Sigmoid colon (tissue), 6 donors: ENCODE measurements at regions not wholly inside any gene's neighbourhood (a gene's known extent, or its start where the extent isn't known, plus 50 kb on each side); places are given as distances from the start of the nearest gene placed in this dataset.
"Not testable (repeated sequence)": the region's sequence is repeated elsewhere in the genome, so short reads cannot be mapped to it uniquely, and the experiment has no call there.

Experiments used
- DNase-seq: peaks from one replicate; pipeline ENCODE4 v3.0.0-alpha.2; 2019
- H3K27ac ChIP-seq, 4 donors: fragments of 200-600 bp; sonication (generic); one replicate each; pipeline ENCODE4 v1.5.1; 2016 to 2019; ENCODE audit warnings: mild to moderate bottlenecking in 1 of 4
- H3K27me3 ChIP-seq, 3 donors: fragments of 200-600 bp; sonication (generic); one replicate each; pipeline ENCODE4 v1.5.1; 2019; ENCODE audit warnings: mild to moderate bottlenecking in 1 of 3
- H3K36me3 ChIP-seq, 4 donors: fragments of 200-600 bp; sonication (generic); one replicate each; pipeline ENCODE4 v1.5.1; 2016 to 2019
- H3K4me1 ChIP-seq, 4 donors: fragments of 200-600 bp; sonication (generic); one replicate each; pipeline ENCODE4 v1.5.1; 2017 to 2019
- H3K4me3 ChIP-seq, 4 donors: fragments of 200-600 bp; sonication (generic); one replicate each; pipeline ENCODE4 v1.5.1; 2017 to 2019; ENCODE audit warnings: mild to moderate bottlenecking in 2 of 4, moderate library complexity in 1 of 4
- H3K9me3 ChIP-seq, 4 donors: fragments of 200-600 bp in 3 of 4; sonication (generic) in 3 of 4; one replicate each; pipeline versions ENCODE4 v1.5.1 to v1.6.1; 2013 to 2019
- CTCF ChIP-seq, 4 experiments: fragments of 450-650 bp in 3 of 4; fragments of 200-600 bp in 1 of 4; IDR thresholded peaks; one replicate each; pipeline ENCODE4 v1.5.1; 2016 to 2019; ENCODE audit warnings: antibody characterized with exemption in 4 of 4, mild to moderate bottlenecking in 3 of 4, moderate library complexity in 2 of 4
- EP300 ChIP-seq, 4 donors: sonication (generic); formaldehyde crosslinking; IDR thresholded peaks; one replicate each; pipeline ENCODE4 v1.6.1; 2017; ENCODE audit warnings: antibody characterized with exemption in 4 of 4
- POLR2A ChIP-seq, 2 donors: fragments of 450-650 bp; IDR thresholded peaks; one replicate each; pipeline ENCODE4 v1.6.1; 2016; ENCODE audit warnings: antibody characterized with exemption in 2 of 2, mild to moderate bottlenecking in 2 of 2, moderate library complexity in 2 of 2
- POLR2AphosphoS5 ChIP-seq, 4 donors: sonication (generic); formaldehyde crosslinking; IDR thresholded peaks; one replicate each; pipeline ENCODE4 v1.6.1; 2017; ENCODE audit warnings: antibody characterized with exemption in 4 of 4
- WGBS, 2 donors: extraction: QIAGEN DNeasy Blood & Tissue Kit; methylation state at CpG; one replicate each; pipeline ENCODE4 v1.1.7; 2013; 5-methylcytosine and 5-hydroxymethylcytosine counted together
- intact Hi-C: fragments of 100-400 bp; cut with DNase I; formaldehyde crosslinking; loops from one replicate; pipeline ENCODE4 v1.15.1; 2023
- donor health status: healthy with polysubstance abuse.
- donor health status: healthy.

GRCh38 chr4:158395889-158396288 lies 125.8 kb upstream of the RXFP1 start:
- WGBS, 2 donors, result 54 to 70% methylated on average over 2 of the region's 2 CpGs
- Histone ChIP-seq H3K9me3 (no peaks in the 10 kb centered on the region), H3K4me3 (no peak overlapping the region), H3K27ac (no peak overlapping the region), H3K27me3 (no peaks in the 10 kb centered on the region), H3K4me1 (no peaks in the 10 kb centered on the region), H3K36me3 (no peaks in the 10 kb centered on the region)
- intact Hi-C loops, result no loop called here
- TF ChIP-seq POLR2A (IDR thresholded peaks at IDR 0.05) (no peak), POLR2AphosphoS5 (IDR thresholded peaks at IDR 0.05) (no peak), CTCF (IDR thresholded peaks at IDR 0.05) (no peak), EP300 (IDR thresholded peaks at IDR 0.05) (no peak)
- no peak for DNase-seq

GRCh38 chr4:158397781-158398180 lies 123.9 kb upstream of the RXFP1 start:
- Histone ChIP-seq H3K9me3 (no peaks in the 10 kb centered on the region), H3K4me1 (no peaks in the 10 kb centered on the region), H3K27me3 (no peaks in the 10 kb centered on the region), H3K4me3 (no peak overlapping the region), H3K27ac (no peak overlapping the region), H3K36me3 (no peaks in the 10 kb centered on the region)
- 91% methylated on average over 2 of the region's 2 CpGs for WGBS, 2 donors
- TF ChIP-seq POLR2AphosphoS5 (IDR thresholded peaks at IDR 0.05) (no peak), POLR2A (IDR thresholded peaks at IDR 0.05) (no peak), EP300 (IDR thresholded peaks at IDR 0.05) (no peak), CTCF (IDR thresholded peaks at IDR 0.05) (no peak)
- no peak for DNase-seq
- intact Hi-C loops, result no loop called here

GRCh38 chr4:158407961-158408360 lies 113.7 kb upstream of the RXFP1 start:
- H3K4me3 ChIP-seq, DNase-seq, H3K27me3 ChIP-seq, H3K27ac ChIP-seq, H3K4me1 ChIP-seq, H3K9me3 ChIP-seq, intact Hi-C loops, H3K36me3 ChIP-seq: not testable (repeated sequence)
- whole genome bisulfite sequencing, 2 donors, result 94 to 96% methylated on average over 29 of the region's 29 CpGs

GRCh38 chr4:158410272-158410671 lies 111.4 kb upstream of the RXFP1 start:
- TF ChIP-seq POLR2AphosphoS5 (IDR thresholded peaks at IDR 0.05), result no peak
- no peak for TF ChIP-seq EP300 (IDR thresholded peaks at IDR 0.05)
- no peak for TF ChIP-seq CTCF (IDR thresholded peaks at IDR 0.05)
- intact Hi-C loops, result no loop called here
- 65 to 83% methylated on average over 3 of the region's 3 CpGs for WGBS, 2 donors
- no peak for DNase-seq
- H3K27me3 ChIP-seq, result no peaks in the 10 kb centered on the region
- no peak overlapping the region for H3K4me3 ChIP-seq
- no peaks in the 10 kb centered on the region for H3K9me3 ChIP-seq
- H3K4me1 ChIP-seq, result no peaks in the 10 kb centered on the region
- no peaks in the 10 kb centered on the region for H3K36me3 ChIP-seq
- H3K27ac ChIP-seq, result no peak overlapping the region

GRCh38 chr4:158411269-158411668 lies 110.4 kb upstream of the RXFP1 start:
- no peak for DNase-seq
- intact Hi-C loops, result no loop called here
- no peaks in the 10 kb centered on the region for H3K36me3 ChIP-seq
- no peaks in the 10 kb centered on the region for H3K4me1 ChIP-seq
- no peak overlapping the region for H3K4me3 ChIP-seq
- no peak overlapping the region for H3K27ac ChIP-seq
- no peaks in the 10 kb centered on the region for H3K9me3 ChIP-seq
- TF ChIP-seq EP300 (IDR thresholded peaks at IDR 0.05) (no peak), POLR2A (IDR thresholded peaks at IDR 0.05) (no peak), POLR2AphosphoS5 (IDR thresholded peaks at IDR 0.05) (no peak), CTCF (IDR thresholded peaks at IDR 0.05) (no peak)
- 51 to 73% methylated on average over 2 of the region's 2 CpGs for WGBS, 2 donors
- no peaks in the 10 kb centered on the region for H3K27me3 ChIP-seq

- DNase-seq, H3K36me3 ChIP-seq, H3K9me3 ChIP-seq, H3K4me3 ChIP-seq, H3K27me3 ChIP-seq, H3K4me1 ChIP-seq, H3K27ac ChIP-seq, intact Hi-C loops: not testable (repeated sequence)
- WGBS, 2 donors, result 82 to 89% methylated on average over 4 of the region's 4 CpGs
Measured at GRCh38 chr4:158418679-158419078, 103.0 kb upstream of the RXFP1 start.
